Astrocyte of the cerebellum (primary cell): ENCODE measurements at regions not wholly inside any gene's neighbourhood (a gene's known extent, or its start where the extent isn't known, plus 50 kb on each side); places are given as distances from the start of the nearest gene placed in this dataset.
"Not testable (repeated sequence)": the region's sequence is repeated elsewhere in the genome, so short reads cannot be mapped to it uniquely, and the experiment has no call there.

Experiments
- DNase-seq: peaks from one replicate; pipeline ENCODE4 v3.0.0-alpha.2; 2011; ENCODE audit warnings: low read depth
- H3K4me3 ChIP-seq: 2 replicates; pipeline ENCODE4 v1.5.1; 2011; ENCODE audit warnings: mild to moderate bottlenecking, low read depth, low read length, moderate library complexity
- in situ Hi-C: cut with HindIII; loops from 2 replicates; pipeline ENCODE4 v1.10.0; 2017; ENCODE audit warnings: low sequenced_read_pairs
- TF ChIP-seq, protein P1 (sequence below): IDR thresholded peaks from 2 replicates; pipeline ENCODE4 v1.5.1; 2012; ENCODE audit warnings: low read length, low read depth, moderate library complexity, mild to moderate bottlenecking; ENCODE audit errors: missing control alignments

GRCh38 chr12:18823461-18823860 is 85.5 kb downstream of the CAPZA3 start:
- no peak for DNase-seq
- H3K4me3 ChIP-seq, result no peak overlapping the region
- in situ Hi-C loops, result no loop called here
- TF ChIP-seq, protein P1, sequence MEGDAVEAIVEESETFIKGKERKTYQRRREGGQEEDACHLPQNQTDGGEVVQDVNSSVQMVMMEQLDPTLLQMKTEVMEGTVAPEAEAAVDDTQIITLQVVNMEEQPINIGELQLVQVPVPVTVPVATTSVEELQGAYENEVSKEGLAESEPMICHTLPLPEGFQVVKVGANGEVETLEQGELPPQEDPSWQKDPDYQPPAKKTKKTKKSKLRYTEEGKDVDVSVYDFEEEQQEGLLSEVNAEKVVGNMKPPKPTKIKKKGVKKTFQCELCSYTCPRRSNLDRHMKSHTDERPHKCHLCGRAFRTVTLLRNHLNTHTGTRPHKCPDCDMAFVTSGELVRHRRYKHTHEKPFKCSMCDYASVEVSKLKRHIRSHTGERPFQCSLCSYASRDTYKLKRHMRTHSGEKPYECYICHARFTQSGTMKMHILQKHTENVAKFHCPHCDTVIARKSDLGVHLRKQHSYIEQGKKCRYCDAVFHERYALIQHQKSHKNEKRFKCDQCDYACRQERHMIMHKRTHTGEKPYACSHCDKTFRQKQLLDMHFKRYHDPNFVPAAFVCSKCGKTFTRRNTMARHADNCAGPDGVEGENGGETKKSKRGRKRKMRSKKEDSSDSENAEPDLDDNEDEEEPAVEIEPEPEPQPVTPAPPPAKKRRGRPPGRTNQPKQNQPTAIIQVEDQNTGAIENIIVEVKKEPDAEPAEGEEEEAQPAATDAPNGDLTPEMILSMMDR, result no peak

DNA sequence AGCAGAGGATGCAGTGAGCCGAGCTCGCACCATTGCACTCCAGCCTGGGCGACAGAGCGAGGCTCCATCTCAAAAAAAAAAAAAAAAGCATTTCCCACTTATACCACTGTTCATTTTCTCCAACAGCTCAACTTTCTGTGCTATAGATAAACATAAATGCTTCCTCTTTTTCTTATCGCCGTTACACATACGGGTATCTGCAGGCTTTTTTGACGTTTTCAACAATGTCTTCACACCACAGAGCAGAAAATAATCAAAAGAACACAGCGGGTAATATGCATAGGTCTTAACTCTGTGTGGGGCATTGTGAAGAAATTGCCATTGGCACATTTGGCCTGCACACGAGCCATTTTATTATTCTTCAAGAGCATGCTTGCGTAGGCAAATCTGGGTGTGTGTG is 86.4 kb downstream of the CAPZA3 start:
- in situ Hi-C loops, result no loop called here
- no peak overlapping the region for H3K4me3 ChIP-seq
- DNase-seq, result no peak
- TF ChIP-seq, protein P1, result no peak

GRCh38 chr12:18825138-18825537 is 87.2 kb downstream of the CAPZA3 start:
- H3K4me3 ChIP-seq, result no peak overlapping the region
- in situ Hi-C loops, result no loop called here
- no peak for DNase-seq
- TF ChIP-seq, protein P1, result no peak

GRCh38 chr12:18827913-18828312 is 90.0 kb downstream of the CAPZA3 start:
- H3K4me3 ChIP-seq, result no peak overlapping the region
- no peak for DNase-seq
- in situ Hi-C loops, result no loop called here
- TF ChIP-seq, protein P1, result no peak

- no peak for DNase-seq
- H3K4me3 ChIP-seq, result no peak overlapping the region
- TF ChIP-seq, protein P1, result no peak
- in situ Hi-C loops, result no loop called here
These were observed 90.6 kb downstream of the CAPZA3 start for GRCh38 chr12:18828483-18828882.

DNA sequence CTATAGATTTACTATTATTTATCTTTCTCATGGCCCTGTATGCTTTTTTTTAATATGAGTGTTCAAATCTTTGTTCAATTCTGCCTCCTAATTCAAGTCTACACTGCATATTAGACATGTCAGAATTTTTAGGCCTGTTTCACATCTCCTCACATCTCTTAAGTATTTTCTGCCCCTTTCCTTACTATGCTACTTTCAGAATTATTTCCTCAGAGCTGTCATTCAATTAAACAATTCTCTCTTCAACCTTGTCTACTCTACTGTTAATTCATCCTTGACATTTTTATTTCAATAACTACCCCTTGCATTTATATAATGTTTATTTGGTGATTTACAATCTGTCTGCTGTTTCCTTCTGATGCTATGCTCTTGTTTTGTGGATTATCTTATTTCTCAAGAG is 91.1 kb downstream of the CAPZA3 start:
- in situ Hi-C loops, result no loop called here
- TF ChIP-seq, protein P1, result no peak
- H3K4me3 ChIP-seq, result no peak overlapping the region
- no peak for DNase-seq

DNA sequence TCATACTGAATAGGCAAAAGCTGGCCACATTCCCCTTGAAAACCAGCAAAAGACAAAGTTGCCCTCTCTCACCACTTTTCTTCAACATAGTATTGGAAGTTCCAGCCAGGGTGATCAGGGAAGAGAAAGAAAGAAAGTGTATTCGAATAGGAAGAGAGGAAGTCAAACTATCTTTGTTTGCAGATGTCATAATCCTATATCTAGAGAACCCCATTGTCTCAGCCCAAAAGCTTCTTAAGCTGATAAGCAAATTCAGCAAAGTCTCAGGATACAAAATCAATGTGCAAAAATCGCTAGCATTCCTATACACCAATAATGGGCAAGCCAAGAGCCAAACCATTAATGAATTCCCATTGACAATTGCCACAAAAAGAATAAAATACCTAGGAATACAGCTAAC is 95.0 kb downstream of the CAPZA3 start:
- H3K4me3 ChIP-seq, DNase-seq, in situ Hi-C loops: not testable (repeated sequence)
